ENCODE measurements at regions not wholly inside any gene's neighbourhood (a gene's known extent, or its start where the extent isn't known, plus 50 kb on each side); places are given as distances from the start of the nearest gene placed in this dataset.

DNA sequence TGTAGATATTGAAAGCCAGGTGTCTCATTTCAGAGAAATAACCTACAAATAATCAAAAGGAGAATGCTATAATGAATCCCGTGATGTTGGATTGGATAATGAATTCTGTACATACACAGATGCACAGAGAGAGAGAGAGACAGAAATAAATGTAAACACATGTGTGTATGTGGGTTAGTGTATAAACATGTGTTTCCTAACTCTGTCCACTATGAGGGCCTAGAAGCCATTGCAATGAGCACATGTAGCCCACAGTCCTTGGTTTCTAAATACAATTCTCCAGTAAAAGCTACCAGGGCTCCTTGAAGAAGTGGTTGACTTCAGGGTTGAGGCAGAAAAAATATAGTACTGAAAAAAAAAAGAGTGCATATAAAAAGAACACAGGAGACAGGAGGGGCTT is 109.5 kb downstream of the INHBB start:
- no peak for DNase-seq (ENCODE audit: low spot score)

DNA sequence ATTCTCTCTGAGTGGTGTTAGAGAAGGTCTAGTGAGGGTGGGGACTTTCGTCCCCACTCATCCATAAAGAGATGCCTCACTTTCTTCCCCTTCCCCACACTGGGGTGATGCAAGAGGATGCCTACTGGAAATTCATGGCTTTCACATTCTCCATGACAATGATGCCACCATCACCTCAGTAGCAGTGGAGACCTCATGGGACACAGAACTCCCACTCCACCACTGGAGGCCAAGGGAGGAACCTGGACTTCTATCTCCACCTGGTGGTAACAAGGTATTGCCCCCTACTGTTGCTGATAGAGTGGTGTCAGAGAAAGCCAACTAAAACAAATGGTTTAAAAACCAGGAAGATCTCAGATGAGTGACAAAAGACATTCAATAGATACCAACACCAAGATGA is 110.9 kb downstream of the INHBB start:
- DNase-seq (ENCODE audit: low spot score), result no peak

DNA sequence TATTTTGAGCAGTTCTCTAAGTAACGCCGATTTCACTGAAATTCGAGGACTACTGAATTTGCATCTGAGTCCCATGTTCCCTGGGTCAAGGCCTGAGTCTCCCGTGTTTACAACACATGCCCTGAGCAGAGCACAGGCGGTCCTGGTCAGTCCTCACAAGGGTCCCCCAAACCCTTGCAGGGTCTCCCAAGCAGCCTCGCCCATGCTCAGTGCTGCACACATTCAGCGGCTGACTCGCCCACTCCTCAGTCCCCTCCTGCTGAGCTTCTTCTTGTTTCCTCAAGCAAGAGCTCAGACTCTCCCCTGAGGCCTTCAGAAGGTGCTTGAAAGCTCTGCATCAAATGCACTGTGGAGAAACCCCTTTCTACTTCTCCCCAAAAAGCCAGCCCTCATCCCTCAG is 114.6 kb downstream of the INHBB start:
- no peak for DNase-seq (ENCODE audit: low spot score)

DNA sequence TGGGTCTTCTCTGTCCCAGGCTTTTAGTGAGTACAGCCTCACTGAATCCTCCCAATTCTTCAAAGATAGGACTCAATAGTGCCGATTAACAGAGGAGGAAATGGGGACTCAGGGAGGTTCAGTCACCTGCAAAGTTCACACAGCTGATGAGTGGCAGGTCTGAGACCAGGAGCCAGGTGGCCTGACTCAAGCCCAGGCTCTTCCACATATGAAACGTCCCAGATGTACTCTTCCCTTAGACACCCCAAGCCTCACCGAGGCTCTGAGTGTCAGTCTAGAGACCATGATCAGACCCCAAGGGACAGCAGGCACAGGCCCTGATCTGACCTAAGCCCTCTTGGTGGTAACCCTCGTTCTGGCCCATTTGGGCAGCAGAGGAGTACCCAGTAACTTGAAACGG is 115.2 kb downstream of the INHBB start:
- no peak for DNase-seq (ENCODE audit: low spot score)

DNA sequence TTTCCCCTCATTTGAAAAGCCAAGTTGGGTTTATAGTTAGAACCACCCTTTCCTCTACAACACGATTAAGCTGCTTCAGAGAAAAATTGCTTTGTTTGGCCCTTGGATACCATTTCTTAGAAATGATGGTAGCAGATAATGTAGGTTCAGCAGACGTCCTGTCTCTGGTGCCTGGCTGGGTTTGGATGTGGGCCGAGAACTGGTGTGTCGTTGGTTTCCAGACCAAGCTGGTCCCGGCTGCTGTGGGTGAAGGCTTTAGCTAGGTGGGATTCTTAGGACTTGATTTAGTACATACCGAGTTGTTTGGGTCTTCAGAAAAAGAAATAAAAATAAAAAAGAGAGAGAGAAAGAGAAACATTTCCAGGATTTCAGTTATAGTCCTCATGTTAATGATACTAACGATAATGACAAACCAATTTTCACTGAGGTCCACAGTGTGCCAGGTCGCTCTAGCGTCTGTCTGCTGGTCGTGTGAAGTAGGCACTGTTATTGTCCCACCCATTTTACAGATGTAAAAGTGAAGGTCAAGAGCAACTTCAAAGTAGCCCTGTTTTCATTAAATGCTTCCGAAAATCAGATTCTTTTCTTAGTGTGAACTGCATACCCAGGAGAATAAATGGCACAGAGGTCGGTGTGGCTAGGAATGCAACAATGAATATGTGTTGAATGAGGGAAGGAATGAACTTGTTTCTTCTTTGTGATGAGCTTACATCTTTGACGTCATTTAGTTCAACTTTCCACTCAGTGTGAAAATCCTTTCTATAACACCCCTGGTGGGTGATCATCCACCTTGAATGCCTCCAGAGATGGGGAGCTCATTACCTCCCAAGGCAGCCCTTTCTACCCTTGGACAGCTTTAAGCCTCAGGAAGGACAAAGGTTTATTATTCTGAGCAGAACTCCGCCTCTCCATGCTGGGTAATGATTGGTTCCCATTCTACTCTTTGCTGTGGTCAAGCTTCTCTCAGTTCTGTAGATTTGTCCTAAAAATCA is 115.9 kb downstream of the INHBB start:
- DNase-seq (ENCODE audit: low spot score), result no peak

DNA sequence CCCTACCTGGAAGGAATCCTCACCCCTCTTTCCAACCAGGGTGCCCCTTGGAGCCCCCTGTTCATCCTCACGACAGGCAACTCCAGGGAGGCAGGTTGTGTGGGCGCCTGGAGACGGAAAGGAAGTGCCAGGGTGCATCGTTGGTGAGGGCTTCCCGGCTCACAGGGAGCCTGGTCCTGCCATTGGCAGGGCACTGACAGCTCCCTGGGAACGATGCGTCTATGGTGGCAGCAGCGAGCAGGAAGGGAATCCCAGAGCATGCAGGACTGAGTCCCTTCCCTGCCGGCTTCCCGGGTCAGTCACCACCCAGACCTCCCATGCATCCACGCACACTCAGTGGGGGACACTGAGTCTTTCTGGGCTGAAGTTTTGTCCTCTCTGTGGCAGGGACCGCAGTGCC is 117.6 kb downstream of the INHBB start:
- DNase-seq (ENCODE audit: low spot score), result no peak

DNA sequence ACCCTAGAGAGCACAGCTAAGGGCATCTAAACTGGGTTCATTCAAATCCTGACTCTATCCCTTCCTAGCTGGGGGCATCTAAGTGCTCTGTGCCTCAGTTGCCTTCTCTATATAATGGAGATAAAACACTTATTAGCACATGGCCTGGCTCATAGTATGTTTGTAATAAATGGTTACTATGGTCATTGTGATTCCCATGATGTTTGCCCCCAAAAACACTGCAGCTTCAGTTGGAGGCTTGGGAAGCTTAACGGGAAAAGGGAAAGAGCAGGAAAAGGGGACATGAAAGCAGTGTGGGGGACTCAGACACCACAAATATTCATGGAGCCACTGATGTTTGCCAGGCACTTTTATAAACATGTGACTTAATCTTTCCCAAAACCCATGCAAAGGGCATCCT is 118.1 kb downstream of the INHBB start:
- DNase-seq (ENCODE audit: low spot score), result no peak

DNA sequence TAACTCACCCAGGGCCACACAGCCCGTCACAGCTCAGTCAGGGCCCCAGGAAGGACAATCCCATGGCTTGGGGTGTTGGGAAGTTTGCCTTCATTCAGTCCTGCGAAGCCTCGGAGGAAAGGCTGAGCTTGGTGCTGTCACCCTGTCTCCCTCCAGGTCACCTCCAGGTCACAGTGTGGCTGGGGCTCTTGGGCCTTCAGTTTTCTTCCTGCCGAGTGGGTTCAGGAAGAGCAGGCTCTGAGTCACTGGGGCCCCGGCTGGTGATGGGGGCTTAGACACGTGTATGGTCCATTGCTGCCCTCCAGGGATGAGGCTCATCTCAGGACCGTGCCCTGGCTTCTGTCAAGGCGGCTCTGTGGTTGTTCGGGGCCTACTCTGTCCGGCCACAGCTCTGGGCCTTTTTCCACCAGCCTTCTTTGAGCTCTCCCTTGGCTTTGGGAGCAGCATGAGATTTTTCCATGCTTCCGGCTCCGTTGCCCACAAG is 118.6 kb downstream of the INHBB start:
- DNase-seq (ENCODE audit: low spot score), result no peak

DNA sequence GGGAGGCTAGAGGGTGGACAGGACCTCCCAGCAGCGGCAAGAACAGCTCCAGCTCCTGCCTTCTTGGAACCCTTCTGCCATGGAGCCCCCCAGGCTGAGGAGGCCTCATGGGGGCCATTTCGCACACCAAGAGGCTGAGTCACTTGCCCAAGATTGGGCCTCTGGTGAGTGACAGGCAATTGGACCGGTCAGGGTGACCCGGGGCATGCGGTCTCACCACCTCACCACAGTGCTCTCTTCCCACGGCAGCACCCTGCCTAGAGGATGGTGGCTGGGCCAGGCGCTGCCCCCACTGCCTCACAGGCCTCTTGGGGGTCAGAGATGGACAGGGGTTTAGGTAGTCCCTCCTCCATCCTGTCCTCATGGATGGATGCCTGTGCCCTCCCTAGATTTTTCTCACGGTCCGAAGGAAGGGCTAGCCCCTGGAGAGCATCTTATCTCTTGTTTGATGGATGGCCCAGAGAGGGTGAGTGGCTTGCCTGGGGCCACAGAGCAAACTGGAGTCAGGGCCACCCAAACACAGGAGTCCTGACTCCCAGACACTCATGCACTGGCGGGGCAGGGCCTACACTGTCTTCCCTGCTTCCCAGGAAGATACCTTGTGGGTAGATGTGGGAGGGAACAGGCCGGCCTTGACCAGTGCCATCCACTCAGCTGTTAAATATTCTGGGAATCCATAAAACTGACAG is 119.2 kb downstream of the INHBB start:
- DNase-seq (ENCODE audit: low spot score), result no peak

DNA sequence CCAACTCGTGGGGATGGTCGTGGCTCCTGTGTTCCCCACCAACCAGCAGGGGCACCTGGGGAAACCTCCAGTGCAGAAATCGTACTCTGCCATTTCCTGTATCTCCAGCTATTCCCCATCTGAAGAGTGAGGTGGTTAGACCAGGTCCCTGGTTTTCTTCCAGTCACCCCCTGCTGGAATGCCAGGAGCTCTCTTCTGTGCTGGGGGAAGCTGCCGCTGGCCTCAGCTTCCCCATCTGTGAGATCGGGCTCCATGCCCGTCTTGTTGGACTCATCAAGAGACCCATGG is 119.7 kb downstream of the INHBB start:
- DNase-seq (ENCODE audit: low spot score), result no peak

DNA sequence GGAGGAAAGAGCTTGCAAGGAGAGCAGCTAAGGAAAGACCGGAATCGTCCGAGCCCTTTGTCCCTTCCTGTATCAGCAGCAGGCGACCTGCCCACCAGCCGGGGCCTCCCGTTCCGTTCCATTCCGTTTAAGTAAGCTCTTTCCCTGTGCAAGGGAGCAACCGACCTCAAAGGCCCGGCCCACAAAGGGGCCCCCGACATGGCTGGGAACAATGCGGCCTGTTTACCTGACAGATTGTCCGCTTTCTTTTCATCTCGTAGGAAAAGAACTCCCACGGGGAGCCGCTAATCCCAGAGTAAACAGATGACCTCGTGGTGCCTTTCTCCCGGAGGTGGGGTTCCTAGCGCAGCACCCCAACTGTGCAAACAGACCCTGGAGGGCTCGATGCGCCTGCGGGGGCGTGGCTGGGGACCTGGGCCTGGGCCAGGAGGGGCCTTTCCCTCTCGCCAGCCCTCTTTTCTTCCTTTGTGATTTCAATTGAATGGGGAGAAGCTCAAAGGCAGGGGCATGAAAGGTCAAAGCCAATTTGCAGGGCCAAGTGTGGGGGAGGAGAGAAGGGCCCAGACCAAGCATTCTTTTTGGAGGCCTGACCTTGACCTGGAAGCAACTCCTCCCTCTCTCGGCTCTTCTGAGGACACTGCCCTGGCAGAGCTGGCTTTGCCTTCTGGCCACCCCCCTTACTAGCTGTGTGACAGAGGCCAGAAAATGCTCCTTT is 120.2 kb downstream of the INHBB start:
- no peak for DNase-seq (ENCODE audit: low spot score)

DNA sequence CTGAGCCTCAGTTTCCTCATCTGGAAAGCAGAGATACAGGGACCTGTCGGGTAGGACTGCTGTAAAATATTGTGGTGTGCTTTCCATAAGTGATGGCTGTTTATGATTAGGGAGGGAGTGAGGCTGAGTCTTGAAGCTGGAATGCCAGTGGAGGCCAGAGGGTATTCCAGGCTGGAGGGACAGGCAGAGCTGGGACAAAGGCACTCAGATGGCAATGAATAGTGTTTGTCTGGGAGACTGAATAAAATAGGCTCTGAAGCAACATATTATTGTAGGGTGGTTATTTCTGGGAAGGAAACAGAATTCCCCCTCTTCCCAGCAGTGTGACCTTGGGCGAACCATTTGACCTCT is 120.7 kb downstream of the INHBB start:
- no peak for DNase-seq (ENCODE audit: low spot score)

DNA sequence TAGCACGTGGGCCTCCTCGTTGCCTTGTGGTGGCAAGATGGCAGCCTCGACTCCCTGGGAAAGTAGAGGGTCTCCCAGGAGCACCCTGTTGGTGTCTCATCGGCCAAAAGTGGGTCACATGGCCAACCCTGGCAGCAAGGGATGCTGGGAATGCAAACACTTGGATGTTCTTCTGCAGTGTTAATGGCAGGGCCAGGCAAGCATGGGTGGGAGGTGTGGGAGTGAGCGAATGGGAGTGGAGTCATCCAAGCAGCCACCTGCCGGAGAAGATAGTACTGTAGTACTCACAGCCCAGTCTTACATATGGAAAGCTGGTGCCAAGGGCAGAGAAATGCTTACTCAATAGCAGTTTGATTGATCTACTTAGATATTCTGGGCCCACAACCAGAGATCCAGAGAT is 122.2 kb downstream of the INHBB start:
- DNase-seq (ENCODE audit: low spot score), result no peak

DNA sequence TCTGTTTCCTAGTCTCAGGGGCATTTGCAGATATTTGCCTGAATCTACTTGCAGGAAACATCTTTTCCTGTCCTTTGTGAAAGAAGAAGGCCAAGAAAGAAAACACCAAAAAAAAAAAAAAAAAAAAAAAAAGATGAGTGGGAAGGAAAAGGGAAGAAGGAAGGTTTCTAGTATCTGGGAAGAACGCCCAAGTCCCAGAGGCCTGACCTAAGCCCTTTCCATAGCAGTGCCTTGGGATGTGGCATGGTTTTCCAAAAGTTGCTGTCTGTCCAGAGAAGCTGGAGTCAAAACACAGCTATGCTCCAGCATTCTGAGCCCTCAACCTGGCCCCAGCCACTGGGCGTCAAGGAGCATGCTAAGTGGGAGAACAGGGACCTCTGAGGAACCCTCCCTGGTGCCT is 123.5 kb downstream of the INHBB start:
- no peak for DNase-seq (ENCODE audit: low spot score)

DNA sequence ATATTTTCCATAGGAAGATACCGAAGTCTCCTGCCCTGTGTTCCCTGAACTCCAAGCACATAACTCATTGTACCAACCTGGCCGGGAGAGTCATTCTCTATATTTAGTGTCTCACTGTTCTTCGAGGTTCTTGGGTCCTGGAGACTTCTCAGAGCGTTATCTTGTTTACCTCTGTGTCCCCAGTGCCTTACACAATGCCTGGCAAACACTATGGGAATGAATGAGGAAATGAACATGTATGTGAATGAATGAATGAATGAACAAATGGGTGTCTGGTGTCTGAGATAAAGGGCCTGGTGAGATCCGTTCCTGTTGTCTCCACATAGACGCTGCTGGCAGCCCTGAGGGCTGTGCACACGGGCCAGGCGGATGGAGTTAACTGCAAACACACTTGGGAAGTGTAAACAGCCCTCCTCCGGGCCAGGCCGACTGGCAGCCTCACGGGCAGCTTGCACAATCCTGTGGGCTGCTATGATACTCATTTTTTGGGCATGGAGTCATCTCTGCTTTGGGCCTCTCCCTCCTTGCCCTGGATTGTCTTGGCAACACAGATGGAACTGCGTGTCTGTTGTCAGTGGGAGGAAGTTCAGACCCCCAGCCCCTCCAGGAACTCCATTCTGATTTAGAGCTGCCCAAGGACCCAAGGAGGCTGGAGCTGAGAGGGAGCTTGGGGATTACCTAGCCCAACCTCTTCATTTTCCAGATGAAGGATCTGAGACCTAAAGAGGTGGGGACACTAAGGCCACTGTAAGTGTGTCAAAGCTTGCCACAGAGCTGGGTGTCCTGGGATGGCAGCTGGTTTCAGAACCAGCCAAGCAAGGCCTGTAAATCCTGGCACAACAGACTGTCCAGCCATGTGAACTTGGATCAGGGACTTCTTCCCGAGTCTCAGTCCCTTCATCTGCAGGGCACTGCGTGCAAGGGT is 124.4 kb downstream of the INHBB start:
- no peak for DNase-seq (ENCODE audit: low spot score)

DNA sequence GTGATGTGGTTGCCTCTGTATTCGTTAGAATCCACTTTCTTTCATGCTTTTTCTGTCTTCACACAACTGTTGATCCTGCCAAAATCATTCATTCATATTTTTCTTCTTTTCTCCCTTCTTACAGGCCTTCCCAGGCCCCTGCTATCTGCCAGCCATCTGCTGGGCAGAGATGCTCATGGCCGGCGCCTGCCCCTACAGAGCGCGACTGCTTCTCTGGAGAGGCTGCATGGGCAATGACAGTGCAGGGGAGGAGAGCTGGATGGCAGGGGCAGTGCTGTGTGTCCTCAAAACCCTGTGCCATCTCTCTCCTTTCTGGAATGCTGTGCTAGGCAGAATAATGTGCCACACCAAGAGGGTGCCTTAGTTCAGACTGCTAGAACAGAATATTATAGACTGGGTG is 125.2 kb downstream of the INHBB start:
- no peak for DNase-seq (ENCODE audit: low spot score)

DNA sequence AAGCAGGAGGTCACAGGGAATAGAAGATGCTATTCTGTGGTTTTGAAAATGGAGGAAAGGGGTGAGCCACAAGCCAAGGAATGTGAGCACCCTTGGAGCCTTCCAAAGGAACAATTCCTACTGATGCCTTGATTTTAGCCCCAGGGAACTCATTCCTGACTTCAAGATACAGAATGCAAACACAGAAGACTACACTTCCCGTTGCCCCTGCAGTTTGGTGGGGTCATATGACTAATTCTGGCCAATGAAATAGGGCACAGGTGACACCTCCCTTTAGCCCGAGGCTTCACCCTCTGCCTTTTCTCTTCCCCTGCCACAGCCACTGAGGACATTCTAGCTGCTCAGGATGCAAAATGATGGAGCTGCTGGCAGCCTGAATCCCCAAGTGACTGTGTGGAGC is 126.1 kb downstream of the INHBB start:
- no peak for DNase-seq (ENCODE audit: low spot score)

DNA sequence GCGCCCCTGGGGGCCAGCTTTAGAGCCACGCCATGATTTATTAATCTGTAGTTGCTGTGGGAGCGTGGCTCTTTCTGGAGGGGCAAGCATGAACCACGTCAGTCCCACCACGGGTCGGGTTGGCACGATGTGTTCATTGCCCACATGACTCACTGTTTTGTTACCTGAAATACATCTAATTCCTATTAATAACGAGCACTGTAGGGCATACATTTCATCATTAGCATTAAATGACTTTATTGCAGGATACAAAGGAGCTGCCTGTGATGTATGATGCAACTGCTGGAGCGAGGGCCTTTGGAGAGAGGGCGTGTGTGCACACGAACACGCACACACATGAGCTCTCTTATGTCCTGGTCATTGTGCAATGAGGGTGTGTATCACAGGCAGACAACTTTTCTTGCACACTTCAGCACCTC is 127.0 kb downstream of the INHBB start:
- DNase-seq (ENCODE audit: low spot score), result no peak

DNA sequence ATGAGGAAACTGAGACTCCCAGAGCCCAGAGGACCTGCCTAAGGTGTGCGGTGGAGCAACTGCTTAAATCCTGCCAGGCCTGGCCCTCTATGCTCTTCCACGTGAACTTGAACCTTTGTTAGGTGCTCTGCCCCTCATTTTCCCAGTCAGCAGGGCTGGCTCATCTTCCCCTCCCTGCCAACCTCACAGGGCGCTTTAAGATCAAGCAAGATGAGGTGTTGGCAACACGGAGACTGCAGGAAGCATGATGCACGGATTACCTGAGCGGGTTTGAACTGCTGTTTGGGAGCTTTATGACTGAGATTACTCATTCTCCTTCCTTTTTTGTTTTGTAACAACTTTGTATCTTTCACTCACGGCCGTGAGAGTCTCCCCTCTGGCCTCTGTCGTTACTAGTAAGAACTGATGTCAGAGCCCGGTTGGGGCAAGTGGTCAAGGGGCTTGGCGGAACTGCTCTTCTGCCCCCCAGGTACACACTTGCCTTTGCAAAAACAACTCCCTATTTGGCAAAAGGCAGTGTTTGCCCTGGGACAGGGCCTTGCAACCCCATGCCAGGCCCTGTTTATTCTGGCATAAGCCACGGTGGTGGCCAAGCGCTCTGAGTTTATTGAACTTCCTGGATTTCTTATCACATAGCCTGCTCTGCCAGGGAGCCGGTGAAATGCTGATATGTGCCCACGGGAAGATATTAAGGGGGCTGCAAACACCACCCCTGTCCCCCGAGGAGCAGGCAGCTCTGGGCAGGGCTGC is 127.8 kb downstream of the INHBB start:
- DNase-seq (ENCODE audit: low spot score), result no peak

DNA sequence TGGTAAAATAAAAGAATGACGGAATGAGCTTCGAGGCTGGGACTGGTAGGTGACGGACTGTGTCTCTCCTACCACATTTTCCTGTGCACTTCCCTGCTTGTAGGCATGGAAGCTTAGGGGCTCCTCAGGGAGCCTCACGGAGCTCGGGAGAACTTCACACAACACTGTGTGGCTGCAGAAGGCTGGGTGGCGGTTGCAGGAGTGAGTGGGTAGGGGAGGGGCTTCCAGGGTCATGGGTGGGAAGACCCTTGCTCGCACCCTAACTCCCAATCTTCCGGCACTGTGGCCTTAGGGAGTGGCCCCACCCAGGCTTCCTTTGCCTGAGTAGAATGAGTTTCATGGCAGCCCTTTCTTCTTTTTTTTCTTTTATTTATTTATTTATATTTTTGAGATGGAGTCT is 128.6 kb downstream of the INHBB start:
- DNase-seq (ENCODE audit: low spot score), result no peak

DNA sequence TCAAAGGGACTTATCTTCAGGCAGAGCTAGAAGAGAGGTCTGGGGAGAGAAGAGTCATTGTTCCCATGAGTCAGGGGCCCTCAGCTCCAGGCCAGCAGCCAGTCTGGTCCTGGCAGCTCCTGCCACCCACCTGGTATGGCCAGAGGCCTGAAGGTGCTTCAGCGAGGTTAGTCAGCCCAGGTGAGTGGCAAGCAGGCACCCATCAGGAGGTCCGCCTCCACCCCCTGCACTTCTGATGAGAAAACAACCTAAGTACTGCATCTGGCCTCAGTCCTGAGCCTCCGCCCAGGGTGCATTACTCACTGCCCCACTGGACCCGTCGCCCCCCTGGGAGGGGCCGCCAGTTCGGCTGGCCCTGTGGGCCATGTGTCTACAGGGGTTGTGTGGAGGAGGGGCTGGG is 130.2 kb downstream of the INHBB start:
- DNase-seq (ENCODE audit: low spot score), result no peak

Measured in hematopoietic multipotent progenitor cell treated with erythropoietin and hydrocortisone succinate and interleukin-3 and kit ligand, for 17 days (in vitro differentiated cells).